ENCODE measurements at regions not wholly inside any gene's neighbourhood (a gene's known extent, or its start where the extent isn't known, plus 50 kb on each side); places are given as distances from the start of the nearest gene placed in this dataset.

- H4K20me1 ChIP-seq (replicated peaks; ENCODE audit: control insufficient read depth, insufficient read depth, low read length): no peaks in the 10 kb centered on the region
- no peak for FAIRE-seq
- no peak overlapping the region for H3K4me3 ChIP-seq
- H2AFZ ChIP-seq (ENCODE audit: low read depth, low read length): no peak overlapping the region
- POLR2A ChIA-PET: no interaction called here
- H3K9ac ChIP-seq (ENCODE audit: insufficient read depth in 1 of 2, low read depth in 2 of 2, low read length in 2 of 2): no peak overlapping the region
- intact Hi-C loops (cut with micrococcal nuclease) (no loop called here), in situ Hi-C loops (cut with MboI) (no loop called here)
- no peaks in the 10 kb centered on the region for H3K4me1 ChIP-seq (replicated peaks in 1 of 2; ENCODE audit: control insufficient read depth in 2 of 2, insufficient read depth in 2 of 2, low read length in 2 of 2)
- H3K9me3 ChIP-seq (replicated peaks; ENCODE audit: control insufficient read depth, insufficient read depth, low read depth, low read length): no peaks in the 10 kb centered on the region
- no peaks in the 10 kb centered on the region for H3K27me3 ChIP-seq (ENCODE audit: control insufficient read depth in 2 of 2, insufficient read depth in 2 of 2, low read length in 2 of 2)
- no peak for ATAC-seq
- no peak for DNase-seq (ENCODE audit: extremely low read depth in 1 of 4, low spot score in 3 of 4)
- no peak overlapping the region for H3K4me2 ChIP-seq (ENCODE audit: insufficient read depth, low read length)
- no peak overlapping the region for H3K27ac ChIP-seq (ENCODE audit: extremely low read depth, low read depth, low read length)
- H3K79me2 ChIP-seq (ENCODE audit: control insufficient read depth, insufficient read depth, low read length): no peaks in the 10 kb centered on the region
- CTCF ChIA-PET (ENCODE audit: low intra/inter-chr PET ratio): no interaction called here
- H3K9me1 ChIP-seq (ENCODE audit: control insufficient read depth, insufficient read depth, low read length): no peaks in the 10 kb centered on the region
- no TSS peak for BruUV-seq (replicated peaks)
- WGBS (ENCODE audit: insufficient coverage, low coverage, missing lambda C conversion rate): 10% methylated on average over 2 of the region's 2 CpGs
- H3K36me3 ChIP-seq (ENCODE audit: control insufficient read depth, insufficient read depth, low read length): no peaks in the 10 kb centered on the region
- TF ChIP-seq RREB1 (CRISPR knock-in tag; IDR thresholded peaks at IDR 0.05): no peak
- TF ChIP-seq TFAP4 (CRISPR knock-in tag; IDR thresholded peaks at IDR 0.05; ENCODE audit: borderline replicate concordance): no peak
- no peak for TF ChIP-seq TCFL5 (CRISPR knock-in tag; conservative IDR thresholded peaks at IDR 0.05)
- no peak for TF ChIP-seq MTF1 (CRISPR knock-in tag; IDR thresholded peaks at IDR 0.05; ENCODE audit: borderline replicate concordance)
- TF ChIP-seq SMARCC2 (IDR thresholded peaks at IDR 0.05; ENCODE audit: low read depth): no peak
- TF ChIP-seq ZNF239 (CRISPR knock-in tag; IDR thresholded peaks at IDR 0.05): no peak
- TF ChIP-seq, protein P1, sequence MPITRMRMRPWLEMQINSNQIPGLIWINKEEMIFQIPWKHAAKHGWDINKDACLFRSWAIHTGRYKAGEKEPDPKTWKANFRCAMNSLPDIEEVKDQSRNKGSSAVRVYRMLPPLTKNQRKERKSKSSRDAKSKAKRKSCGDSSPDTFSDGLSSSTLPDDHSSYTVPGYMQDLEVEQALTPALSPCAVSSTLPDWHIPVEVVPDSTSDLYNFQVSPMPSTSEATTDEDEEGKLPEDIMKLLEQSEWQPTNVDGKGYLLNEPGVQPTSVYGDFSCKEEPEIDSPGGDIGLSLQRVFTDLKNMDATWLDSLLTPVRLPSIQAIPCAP (CRISPR knock-in tag; IDR thresholded peaks at IDR 0.05; ENCODE audit: borderline replicate concordance): no peak
- no peak for TF ChIP-seq ETV1 (tag; conservative IDR thresholded peaks at IDR 0.05; ENCODE audit: low read depth)
- no peak for TF ChIP-seq MTA1 (IDR thresholded peaks at IDR 0.05; ENCODE audit: borderline replicate concordance)
- TF ChIP-seq GTF2A2 (tag; IDR thresholded peaks at IDR 0.05): no peak
- TF ChIP-seq ATF1 (CRISPR knock-in tag; IDR thresholded peaks at IDR 0.05): no peak
- no peak for TF ChIP-seq ATF1 (tag; IDR thresholded peaks at IDR 0.05)
- TF ChIP-seq ZNF583 (CRISPR knock-in tag; IDR thresholded peaks at IDR 0.05): no peak
- TF ChIP-seq ZNF695 (CRISPR knock-in tag; IDR thresholded peaks at IDR 0.05): no peak
- TF ChIP-seq, protein P2, sequence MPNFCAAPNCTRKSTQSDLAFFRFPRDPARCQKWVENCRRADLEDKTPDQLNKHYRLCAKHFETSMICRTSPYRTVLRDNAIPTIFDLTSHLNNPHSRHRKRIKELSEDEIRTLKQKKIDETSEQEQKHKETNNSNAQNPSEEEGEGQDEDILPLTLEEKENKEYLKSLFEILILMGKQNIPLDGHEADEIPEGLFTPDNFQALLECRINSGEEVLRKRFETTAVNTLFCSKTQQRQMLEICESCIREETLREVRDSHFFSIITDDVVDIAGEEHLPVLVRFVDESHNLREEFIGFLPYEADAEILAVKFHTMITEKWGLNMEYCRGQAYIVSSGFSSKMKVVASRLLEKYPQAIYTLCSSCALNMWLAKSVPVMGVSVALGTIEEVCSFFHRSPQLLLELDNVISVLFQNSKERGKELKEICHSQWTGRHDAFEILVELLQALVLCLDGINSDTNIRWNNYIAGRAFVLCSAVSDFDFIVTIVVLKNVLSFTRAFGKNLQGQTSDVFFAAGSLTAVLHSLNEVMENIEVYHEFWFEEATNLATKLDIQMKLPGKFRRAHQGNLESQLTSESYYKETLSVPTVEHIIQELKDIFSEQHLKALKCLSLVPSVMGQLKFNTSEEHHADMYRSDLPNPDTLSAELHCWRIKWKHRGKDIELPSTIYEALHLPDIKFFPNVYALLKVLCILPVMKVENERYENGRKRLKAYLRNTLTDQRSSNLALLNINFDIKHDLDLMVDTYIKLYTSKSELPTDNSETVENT (CRISPR knock-in tag; IDR thresholded peaks at IDR 0.05): no peak
Measured at GRCh38 chr13:89584058-89584620, 1763.3 kb upstream of the MIR17HG start.

Measured in K562 (cell line).